Neural crest cell (in vitro differentiated cells): ENCODE measurements at regions not wholly inside any gene's neighbourhood (a gene's known extent, or its start where the extent isn't known, plus 50 kb on each side); places are given as distances from the start of the nearest gene placed in this dataset.

ENCODE experiments used
- DNase-seq: peaks from one replicate; pipeline ENCODE4 v3.0.0; 2021; ENCODE audit warnings: low read depth, mixed read lengths, low spot score
- H3K27ac Mint-ChIP-seq: one replicate; pipeline ENCODE4 v1.8.0; 2021; ENCODE audit warnings: mild to moderate bottlenecking, mixed read lengths; ENCODE audit not compliant: unreplicated experiment
- H3K27me3 Mint-ChIP-seq: 2 replicates; pipeline ENCODE4 v1.8.0; 2021; ENCODE audit warnings: low read depth, mild to moderate bottlenecking, mixed read lengths
- H3K36me3 Mint-ChIP-seq: 2 replicates; pipeline ENCODE4 v1.8.0; 2021; ENCODE audit warnings: low read depth, mild to moderate bottlenecking, mixed read lengths
- H3K4me1 Mint-ChIP-seq: 2 replicates; pipeline ENCODE4 v1.8.0; 2021; ENCODE audit warnings: mixed read lengths
- H3K4me3 Mint-ChIP-seq: one replicate; pipeline ENCODE4 v1.8.0; 2021; ENCODE audit warnings: mild to moderate bottlenecking, mixed read lengths
- H3K9me3 Mint-ChIP-seq: 2 replicates; pipeline ENCODE4 v1.8.0; 2021; ENCODE audit warnings: mixed read lengths
- CTCF ChIP-seq: fragments of 200-600 bp; sonication (generic); conservative IDR thresholded peaks from 2 replicates; pipeline ENCODE4 v1.5.0; 2021; ENCODE audit warnings: antibody characterized with exemption, mild to moderate bottlenecking

- Mint-ChIP-seq H3K36me3 (no peaks in the 10 kb centered on the region), H3K27me3 (no peaks in the 10 kb centered on the region), H3K27ac (no peak overlapping the region), H3K4me3 (no peak overlapping the region), H3K9me3 (no peaks in the 10 kb centered on the region), H3K4me1 (peaks cover 4% of the 10 kb centered on the region)
- no peak for TF ChIP-seq CTCF
- DNase-seq, result no peak
These were observed 470.8 kb downstream of the ENC1 start for GRCh38 chr5:74169701-74170100.

GRCh38 chr5:74167930-74168315 is 472.6 kb downstream of the ENC1 start:
- H3K4me1 Mint-ChIP-seq, result no peaks in the 10 kb centered on the region
- no peak for DNase-seq
- no peak overlapping the region for H3K4me3 Mint-ChIP-seq
- no peaks in the 10 kb centered on the region for H3K36me3 Mint-ChIP-seq
- no peaks in the 10 kb centered on the region for H3K27me3 Mint-ChIP-seq
- TF ChIP-seq CTCF, result no peak
- H3K27ac Mint-ChIP-seq, result no peak overlapping the region
- H3K9me3 Mint-ChIP-seq, result no peaks in the 10 kb centered on the region

GRCh38 chr5:74167206-74167929 is 473.2 kb downstream of the ENC1 start:
- no peak overlapping the region for H3K27ac Mint-ChIP-seq
- H3K9me3 Mint-ChIP-seq, result no peaks in the 10 kb centered on the region
- DNase-seq, result no peak
- no peaks in the 10 kb centered on the region for H3K27me3 Mint-ChIP-seq
- no peak overlapping the region for H3K4me3 Mint-ChIP-seq
- TF ChIP-seq CTCF, result no peak
- no peaks in the 10 kb centered on the region for H3K36me3 Mint-ChIP-seq
- H3K4me1 Mint-ChIP-seq, result no peaks in the 10 kb centered on the region

- TF ChIP-seq CTCF, result no peak
- no peak for DNase-seq
- H3K4me1 Mint-ChIP-seq, result no peaks in the 10 kb centered on the region
- H3K36me3 Mint-ChIP-seq, result no peaks in the 10 kb centered on the region
- no peak overlapping the region for H3K4me3 Mint-ChIP-seq
- H3K27ac Mint-ChIP-seq, result no peak overlapping the region
- no peaks in the 10 kb centered on the region for H3K27me3 Mint-ChIP-seq
- no peaks in the 10 kb centered on the region for H3K9me3 Mint-ChIP-seq
These were observed 474.5 kb downstream of the ENC1 start for GRCh38 chr5:74166064-74166463.

GRCh38 chr5:74164725-74165235 is 475.7 kb downstream of the ENC1 start:
- H3K9me3 Mint-ChIP-seq, result no peaks in the 10 kb centered on the region
- no peak overlapping the region for H3K27ac Mint-ChIP-seq
- H3K4me3 Mint-ChIP-seq, result no peak overlapping the region
- no peak for TF ChIP-seq CTCF
- DNase-seq, result no peak
- H3K36me3 Mint-ChIP-seq, result no peaks in the 10 kb centered on the region
- no peaks in the 10 kb centered on the region for H3K4me1 Mint-ChIP-seq
- no peaks in the 10 kb centered on the region for H3K27me3 Mint-ChIP-seq
